ENCODE measurements at regions not wholly inside any gene's neighbourhood (a gene's known extent, or its start where the extent isn't known, plus 50 kb on each side); places are given as distances from the start of the nearest gene placed in this dataset.

GRCh38 chr1:55347041-55347440 lies 131.9 kb upstream of the USP24 start:
- no peak for TF ChIP-seq CTCF (conservative IDR thresholded peaks at IDR 0.05; ENCODE audit: low read length)
- TF ChIP-seq EZH2phosphoT487 (IDR thresholded peaks at IDR 0.05; ENCODE audit: borderline replicate concordance, low read depth, low read length), result no peak
